H9 (cell line): ENCODE measurements at regions not wholly inside any gene's neighbourhood (a gene's known extent, or its start where the extent isn't known, plus 50 kb on each side); places are given as distances from the start of the nearest gene placed in this dataset.
"Not testable (repeated sequence)": the region's sequence is repeated elsewhere in the genome, so short reads cannot be mapped to it uniquely, and the experiment has no call there.

Experiments
- DNase-seq: peaks from one replicate; pipeline ENCODE4 v3.0.0-alpha.2; 2017
- H2AFZ ChIP-seq: one replicate; pipeline ENCODE4 v1.6.1; 2013; ENCODE audit warnings: mild to moderate bottlenecking, low read length, control low read depth, moderate library complexity
- H2AK5ac ChIP-seq: 2 replicates; pipeline ENCODE4 v1.6.1; 2013; ENCODE audit warnings: low read length, control low read depth, mixed read lengths; ENCODE audit not compliant: insufficient read length
- H2BK120ac ChIP-seq: one replicate; pipeline ENCODE4 v1.6.1; 2013; ENCODE audit warnings: low read depth, mild to moderate bottlenecking, low read length, control low read depth, inconsistent platforms; ENCODE audit not compliant: poor library complexity, severe bottlenecking
- H2BK12ac ChIP-seq: 2 replicates; pipeline ENCODE4 v1.6.1; 2013; ENCODE audit warnings: low read length, control low read depth, mixed read lengths, low read depth; ENCODE audit not compliant: insufficient read length
- H2BK15ac ChIP-seq: 2 replicates; pipeline ENCODE4 v1.6.1; 2013; ENCODE audit warnings: low read depth, low read length, control low read depth
- H2BK20ac ChIP-seq: one replicate; pipeline ENCODE4 v1.6.1; 2013; ENCODE audit warnings: low read depth, mild to moderate bottlenecking, low read length, control low read depth, inconsistent platforms; ENCODE audit not compliant: poor library complexity, severe bottlenecking
- H2BK5ac ChIP-seq: 2 replicates; pipeline ENCODE4 v1.6.1; 2013; ENCODE audit warnings: low read length, control low read depth, mixed read lengths; ENCODE audit not compliant: insufficient read length
- H3K14ac ChIP-seq: 2 replicates; pipeline ENCODE4 v1.6.1; 2013; ENCODE audit warnings: low read length, control low read depth; ENCODE audit not compliant: insufficient read depth
- H3K18ac ChIP-seq: 2 replicates; pipeline ENCODE4 v1.6.1; 2013; ENCODE audit warnings: low read depth, mild to moderate bottlenecking, mixed read lengths, low read length, control low read depth; ENCODE audit not compliant: insufficient read length
- H3K23ac ChIP-seq: 2 replicates; pipeline ENCODE4 v1.6.1; 2013; ENCODE audit warnings: low read length, control low read depth, mixed read lengths, low read depth; ENCODE audit not compliant: insufficient read length
- H3K23me2 ChIP-seq: 2 replicates; pipeline ENCODE4 v1.6.1; 2013; ENCODE audit warnings: low read depth, mild to moderate bottlenecking, mixed read lengths, low read length, control low read depth; ENCODE audit not compliant: insufficient read length, poor library complexity, severe bottlenecking
- H3K27ac ChIP-seq: 2 replicates; pipeline ENCODE4 v1.5.1; 2013; ENCODE audit warnings: low read length, control low read depth, mixed read lengths, low read depth; ENCODE audit not compliant: insufficient read length
- H3K27me3 ChIP-seq: 2 replicates; pipeline ENCODE4 v1.6.1; 2013; ENCODE audit warnings: low read length, control low read depth, inconsistent platforms; ENCODE audit not compliant: insufficient read depth
- H3K4ac ChIP-seq: 2 replicates; pipeline ENCODE4 v1.6.1; 2013; ENCODE audit warnings: low read depth, mild to moderate bottlenecking, control low read depth, inconsistent platforms, low read length, moderate library complexity
- H3K4me1 ChIP-seq: 2 replicates; pipeline ENCODE4 v1.6.1; 2013; ENCODE audit warnings: low read length, control low read depth, inconsistent platforms; ENCODE audit not compliant: insufficient read depth
- H3K4me2 ChIP-seq: 2 replicates; pipeline ENCODE4 v1.6.1; 2013; ENCODE audit warnings: low read length, control low read depth, mixed read lengths; ENCODE audit not compliant: insufficient read length, insufficient read depth
- H3K56ac ChIP-seq: 2 replicates; pipeline ENCODE4 v1.6.1; 2013; ENCODE audit warnings: low read depth, mild to moderate bottlenecking, mixed read lengths, low read length, control low read depth; ENCODE audit not compliant: insufficient read length
- H3K79me1 ChIP-seq: 2 replicates; pipeline ENCODE4 v1.6.1; 2013; ENCODE audit warnings: low read depth, mild to moderate bottlenecking, moderate library complexity, low read length, control low read depth, inconsistent platforms; ENCODE audit not compliant: insufficient read depth, poor library complexity, severe bottlenecking
- H3K79me2 ChIP-seq: 2 replicates; pipeline ENCODE4 v1.6.1; 2013; ENCODE audit warnings: low read length, control low read depth, inconsistent platforms; ENCODE audit not compliant: insufficient read depth
- H3K9ac ChIP-seq: 2 replicates; pipeline ENCODE4 v1.6.1; 2013; ENCODE audit warnings: low read length, control low read depth, mixed read lengths; ENCODE audit not compliant: insufficient read length; ENCODE audit errors: extremely low read depth
- H3K9me3 ChIP-seq: one replicate; pipeline ENCODE4 v1.6.1; 2013; ENCODE audit warnings: low read depth, low read length, inconsistent platforms; ENCODE audit not compliant: control insufficient read depth
- H3T11ph ChIP-seq: one replicate; pipeline ENCODE4 v1.6.1; 2013; ENCODE audit warnings: mild to moderate bottlenecking, low read length, control low read depth, inconsistent platforms
- H4K20me1 ChIP-seq: one replicate; pipeline ENCODE4 v1.6.1; 2013; ENCODE audit not compliant: control insufficient read depth, insufficient read length, insufficient read depth
- H4K5ac ChIP-seq: 2 replicates; pipeline ENCODE4 v1.6.1; 2013; ENCODE audit warnings: low read depth, mild to moderate bottlenecking, mixed read lengths, low read length, control low read depth; ENCODE audit not compliant: insufficient read length
- H4K8ac ChIP-seq: replicated peaks from 2 replicates; pipeline ENCODE4 v1.6.1; 2013; ENCODE audit warnings: low read length, control low read depth, mixed read lengths, low read depth; ENCODE audit not compliant: insufficient read length
- H4K91ac ChIP-seq: 2 replicates; pipeline ENCODE4 v1.6.1; 2013; ENCODE audit warnings: low read depth, mild to moderate bottlenecking, moderate library complexity, mixed read lengths, low read length, control low read depth; ENCODE audit not compliant: insufficient read length
- H3K27ac Mint-ChIP-seq, 3 experiments: 2 replicates in 2 of 3; 3 replicates in 1 of 3; pipeline ENCODE4 v1.8.0; 2020 to 2021; ENCODE audit warnings: mixed read lengths in 3 of 3, mild to moderate bottlenecking in 1 of 3, moderate library complexity in 1 of 3
- H3K27me3 Mint-ChIP-seq: 2 replicates; pipeline ENCODE4 v1.8.0; 2021; ENCODE audit warnings: low read depth, mild to moderate bottlenecking, moderate library complexity, mixed read lengths
- H3K36me3 Mint-ChIP-seq, 3 experiments: 2 replicates in 2 of 3; 3 replicates in 1 of 3; pipeline ENCODE4 v1.8.0; 2020 to 2021; ENCODE audit warnings: low read depth in 3 of 3, mixed read lengths in 3 of 3; ENCODE audit not compliant: insufficient read depth in 1 of 3
- H3K4me1 Mint-ChIP-seq, 2 experiments: 2 replicates each; pipeline ENCODE4 v1.8.0; 2020; ENCODE audit warnings: mixed read lengths in 2 of 2
- H3K4me3 Mint-ChIP-seq, 2 experiments: 2 replicates in 1 of 2; 3 replicates in 1 of 2; pipeline ENCODE4 v1.8.0; 2020 to 2021; ENCODE audit warnings: mild to moderate bottlenecking in 2 of 2, mixed read lengths in 2 of 2, moderate library complexity in 1 of 2
- H3K9me3 Mint-ChIP-seq, 2 experiments: 2 replicates in 1 of 2; 3 replicates in 1 of 2; pipeline ENCODE4 v1.8.0; 2020; ENCODE audit warnings: mild to moderate bottlenecking in 2 of 2, mixed read lengths in 2 of 2, moderate library complexity in 1 of 2
- WGBS: extraction: QIAGEN DNeasy Blood & Tissue Kit; methylation state at CpG from one replicate; pipeline ENCODE4 v1.1.7; 2013; ENCODE audit warnings: missing lambda C conversion rate, low lambda C conversion rate, mixed read lengths; ENCODE audit not compliant: insufficient read length; ENCODE audit errors: extremely low coverage; 5-methylcytosine and 5-hydroxymethylcytosine counted together

DNA sequence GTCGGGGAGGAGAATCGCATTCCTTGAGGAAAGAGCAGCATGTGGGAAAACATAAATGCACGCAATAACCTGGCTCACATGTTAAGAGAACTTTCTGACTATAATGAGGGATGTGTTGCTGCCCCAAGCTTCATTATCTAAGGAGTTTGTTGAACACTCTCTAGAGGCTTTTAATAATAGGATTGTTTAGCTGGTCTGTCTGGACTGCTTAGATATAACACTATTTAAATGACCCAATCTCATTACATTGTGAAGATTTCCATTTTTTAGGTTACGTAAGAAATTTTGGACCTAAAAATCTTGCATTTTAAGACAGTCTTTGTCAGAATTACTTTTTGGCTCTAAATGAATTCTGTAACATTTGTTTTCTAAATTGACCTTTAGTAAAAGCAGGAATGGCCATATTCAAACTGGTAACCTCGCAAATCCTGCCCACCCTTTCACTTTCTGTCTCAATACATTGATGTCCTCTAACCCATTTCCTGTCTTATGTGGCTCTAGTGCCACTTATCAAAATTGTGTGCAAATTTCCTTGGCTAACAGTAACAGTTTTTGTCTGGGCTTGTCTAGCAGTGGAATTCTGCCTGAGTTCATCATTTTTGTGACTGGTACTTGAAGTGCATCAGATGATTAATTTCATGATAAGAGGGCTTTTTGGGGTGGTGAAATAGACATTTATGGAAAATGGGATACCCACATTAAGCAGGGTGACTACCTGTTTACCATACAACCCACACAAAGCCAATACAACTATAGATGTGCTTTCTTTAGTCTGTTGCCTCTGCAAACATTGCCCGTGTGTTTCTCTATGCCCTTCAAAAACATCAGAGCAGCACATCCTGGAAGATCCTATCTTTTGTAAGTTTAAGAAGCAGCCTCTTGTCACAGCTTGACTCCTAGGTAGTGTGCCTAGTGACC, 61.6 kb upstream of the IKBKE start:
- H3K4me3 Mint-ChIP-seq, H2BK15ac ChIP-seq, H3K4me1 Mint-ChIP-seq, H3K79me1 ChIP-seq, H3K27ac ChIP-seq, H3K27me3 Mint-ChIP-seq, H3K9me3 ChIP-seq, H2BK5ac ChIP-seq, H2BK20ac ChIP-seq, H3T11ph ChIP-seq, H4K91ac ChIP-seq, H3K4ac ChIP-seq, H3K18ac ChIP-seq, H3K27ac Mint-ChIP-seq, H2BK120ac ChIP-seq, H4K8ac ChIP-seq, H3K4me1 ChIP-seq, H3K36me3 Mint-ChIP-seq, DNase-seq, H2BK12ac ChIP-seq, H3K9me3 Mint-ChIP-seq, H3K9ac ChIP-seq, H3K14ac ChIP-seq, H4K5ac ChIP-seq, H3K27me3 ChIP-seq, H4K20me1 ChIP-seq, H3K23ac ChIP-seq, H3K56ac ChIP-seq, H3K79me2 ChIP-seq, H3K4me2 ChIP-seq, H2AK5ac ChIP-seq, H2AFZ ChIP-seq, H3K23me2 ChIP-seq: not testable (repeated sequence)
- no CpG with 5 or more reads among the region's 6 CpGs for WGBS
